OCI-LY1 (cell line): ENCODE measurements at regions not wholly inside any gene's neighbourhood (a gene's known extent, or its start where the extent isn't known, plus 50 kb on each side); places are given as distances from the start of the nearest gene placed in this dataset.
"Not testable (repeated sequence)": the region's sequence is repeated elsewhere in the genome, so short reads cannot be mapped to it uniquely, and the experiment has no call there.

ENCODE experiments used
- H2AFZ ChIP-seq: fragments of 200-600 bp; sonication (generic), shearing (Covaris generic); 2 replicates; pipeline ENCODE4 v1.6.0; 2014; ENCODE audit warnings: antibody characterized with exemption, mild to moderate bottlenecking, low read length
- H3F3A ChIP-seq: fragments of 200-600 bp; sonication (generic), shearing (Covaris generic); 2 replicates; pipeline ENCODE4 v1.6.0; 2014; ENCODE audit warnings: mild to moderate bottlenecking, antibody characterized with exemption, low read length, moderate library complexity; ENCODE audit not compliant: insufficient read depth
- H3K27ac ChIP-seq: fragments of 200-600 bp; sonication (generic); 2 replicates; pipeline ENCODE4 v1.5.1; 2014; ENCODE audit warnings: low read length, mixed run types, mild to moderate bottlenecking, low read depth; ENCODE audit not compliant: poor library complexity, severe bottlenecking
- H3K27me3 ChIP-seq: fragments of 200-600 bp; sonication (generic); 2 replicates; pipeline ENCODE4 v1.6.0; 2014; ENCODE audit warnings: antibody characterized with exemption, mild to moderate bottlenecking, low read length, moderate library complexity; ENCODE audit not compliant: insufficient read depth
- H3K36me3 ChIP-seq: fragments of 200-600 bp; sonication (generic); 2 replicates; pipeline ENCODE4 v1.6.1; 2014; ENCODE audit warnings: mild to moderate bottlenecking, antibody characterized with exemption, low read length, moderate library complexity, mixed read lengths; ENCODE audit not compliant: insufficient read depth
- H3K4me1 ChIP-seq: fragments of 200-600 bp; sonication (generic); 2 replicates; pipeline ENCODE4 v1.5.1; 2014; ENCODE audit warnings: mild to moderate bottlenecking, low read length, moderate library complexity; ENCODE audit not compliant: insufficient read depth, severe bottlenecking
- H3K4me2 ChIP-seq: fragments of 200-600 bp; sonication (generic), shearing (Covaris generic); 2 replicates; pipeline ENCODE4 v1.6.1; 2014; ENCODE audit warnings: low read length
- H3K4me3 ChIP-seq: fragments of 200-600 bp; sonication (generic); 2 replicates; pipeline ENCODE4 v1.5.1; 2014; ENCODE audit warnings: low read length, low read depth, mild to moderate bottlenecking, mixed read lengths; ENCODE audit not compliant: poor library complexity, severe bottlenecking
- H3K79me2 ChIP-seq: fragments of 200-600 bp; shearing (Covaris generic); 2 replicates; pipeline ENCODE4 v1.6.1; 2016; ENCODE audit warnings: mixed run types, low read length, mixed read lengths; ENCODE audit not compliant: insufficient read depth
- H3K9ac ChIP-seq: fragments of 200-600 bp; sonication (generic), shearing (Covaris generic); 2 replicates; pipeline ENCODE4 v1.6.1; 2014; ENCODE audit warnings: mild to moderate bottlenecking, low read length, mixed read lengths
- H3K9me2 ChIP-seq: fragments of 200-600 bp; sonication (generic), shearing (Covaris generic); 2 replicates; pipeline ENCODE4 v1.6.1; 2014; ENCODE audit warnings: low read depth, mild to moderate bottlenecking, low read length, mixed read lengths
- H3K9me3 ChIP-seq: fragments of 200-600 bp; shearing (Covaris generic); 2 replicates; pipeline ENCODE4 v1.6.1; 2014; ENCODE audit warnings: low read length, mixed read lengths
- H4K20me1 ChIP-seq: fragments of 200-600 bp; sonication (generic), shearing (Covaris generic); 2 replicates; pipeline ENCODE4 v1.6.0; 2016; ENCODE audit warnings: mild to moderate bottlenecking, low read length; ENCODE audit not compliant: insufficient read depth
- CTCF ChIP-seq: fragments of 200-600 bp; sonication (generic), shearing (Covaris generic); IDR thresholded peaks from 2 replicates; pipeline ENCODE4 v1.5.1; 2017; ENCODE audit warnings: mild to moderate bottlenecking, antibody characterized with exemption, low read length, moderate library complexity, mixed read lengths
- EZH2 ChIP-seq: fragments of 200-600 bp; sonication (generic), shearing (Covaris generic); IDR thresholded peaks from 2 replicates; pipeline ENCODE4 v1.8.0; 2017; ENCODE audit warnings: borderline replicate concordance, mixed run types, mild to moderate bottlenecking, antibody characterized with exemption, low read length, moderate library complexity, mixed read lengths

GRCh38 chr6:66995669-66996068 lies 1288.6 kb upstream of the EYS start:
- no peak overlapping the region for H3K4me3 ChIP-seq
- no peaks in the 10 kb centered on the region for H4K20me1 ChIP-seq
- H3K9ac ChIP-seq: no peak overlapping the region
- TF ChIP-seq CTCF: no peak
- no peak for TF ChIP-seq EZH2
- H3K9me3 ChIP-seq: no peaks in the 10 kb centered on the region
- no peak overlapping the region for H2AFZ ChIP-seq
- H3K4me1 ChIP-seq: peaks cover 12% of the 10 kb centered on the region
- H3K36me3 ChIP-seq: no peaks in the 10 kb centered on the region
- no peaks in the 10 kb centered on the region for H3F3A ChIP-seq
- no peaks in the 10 kb centered on the region for H3K9me2 ChIP-seq
- H3K79me2 ChIP-seq: no peaks in the 10 kb centered on the region
- no peak overlapping the region for H3K27ac ChIP-seq
- H3K4me2 ChIP-seq: no peak overlapping the region
- H3K27me3 ChIP-seq: no peaks in the 10 kb centered on the region

GRCh38 chr6:66993708-66994107 lies 1286.7 kb upstream of the EYS start:
- H3K9me2 ChIP-seq, H3K27me3 ChIP-seq, H4K20me1 ChIP-seq, H3K9ac ChIP-seq, H3K36me3 ChIP-seq, H3F3A ChIP-seq, H3K27ac ChIP-seq, H3K9me3 ChIP-seq, H3K79me2 ChIP-seq: not testable (repeated sequence)
- Histone ChIP-seq H2AFZ (peak overlapping the region; percentile 95; the same call in 1 of the 2 replicates), H3K4me1 (peaks cover 12% of the 10 kb centered on the region), H3K4me2 (peak overlapping the region; percentile 73), H3K4me3 (peak overlapping the region; percentile 49)

DNA sequence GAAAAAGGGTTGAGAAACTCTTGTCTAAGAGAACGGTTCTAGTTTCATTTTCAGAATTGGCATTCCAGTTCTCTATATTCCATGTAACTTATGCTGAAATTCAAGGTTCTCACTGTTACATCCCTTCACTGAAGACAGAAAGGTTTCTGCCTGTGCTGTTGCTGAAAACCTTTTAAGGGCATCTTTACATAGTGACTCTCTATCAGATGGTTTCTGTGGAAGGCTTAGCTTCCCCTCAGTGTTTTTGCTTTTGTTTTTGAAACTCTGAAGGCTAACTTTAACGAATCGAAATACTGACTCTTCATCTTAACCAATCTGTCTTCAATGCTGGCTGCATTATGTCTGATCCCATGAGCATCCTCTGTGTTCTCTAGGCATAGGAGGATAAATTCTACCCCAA lies 1286.2 kb upstream of the EYS start:
- H3K4me1 ChIP-seq: peaks cover 12% of the 10 kb centered on the region
- no peaks in the 10 kb centered on the region for H3K36me3 ChIP-seq
- H3K9me2 ChIP-seq: no peaks in the 10 kb centered on the region
- H3K9ac ChIP-seq: peak overlapping the region; percentile 30; the same call in 1 of the 2 replicates
- H3K79me2 ChIP-seq: no peaks in the 10 kb centered on the region
- H3K9me3 ChIP-seq: no peaks in the 10 kb centered on the region
- H3K4me2 ChIP-seq: peak overlapping the region; percentile 73
- TF ChIP-seq CTCF: no peak
- no peak for TF ChIP-seq EZH2
- H2AFZ ChIP-seq: peak overlapping the region; percentile 95
- H4K20me1 ChIP-seq: no peaks in the 10 kb centered on the region
- H3K27ac ChIP-seq: no peak overlapping the region
- peak overlapping the region; percentile 49 for H3K4me3 ChIP-seq
- no peaks in the 10 kb centered on the region for H3K27me3 ChIP-seq
- H3F3A ChIP-seq: no peaks in the 10 kb centered on the region

- TF ChIP-seq CTCF (no peak), EZH2 (no peak)
- H3K4me2 ChIP-seq: peak overlapping the region; percentile 73
- no peaks in the 10 kb centered on the region for H3F3A ChIP-seq
- no peaks in the 10 kb centered on the region for H3K36me3 ChIP-seq
- peak overlapping the region; percentile 89; the same call in 1 of the 2 replicates for H2AFZ ChIP-seq
- peaks cover 12% of the 10 kb centered on the region for H3K4me1 ChIP-seq
- no peaks in the 10 kb centered on the region for H4K20me1 ChIP-seq
- H3K9me2 ChIP-seq: no peaks in the 10 kb centered on the region
- no peak overlapping the region for H3K27ac ChIP-seq
- no peaks in the 10 kb centered on the region for H3K27me3 ChIP-seq
- H3K9me3 ChIP-seq: no peaks in the 10 kb centered on the region
- no peaks in the 10 kb centered on the region for H3K79me2 ChIP-seq
- H3K9ac ChIP-seq: no peak overlapping the region
- H3K4me3 ChIP-seq: peak overlapping the region; percentile 49
These were observed 1285.6 kb upstream of the EYS start for GRCh38 chr6:66992660-66993059.
